ENCODE measurements at regions not wholly inside any gene's neighbourhood (a gene's known extent, or its start where the extent isn't known, plus 50 kb on each side); places are given as distances from the start of the nearest gene placed in this dataset.

- no peak for TF ChIP-seq CTCF (IDR thresholded peaks at IDR 0.05)
- no peak for TF ChIP-seq POLR2A (IDR thresholded peaks at IDR 0.05)
Observed at GRCh38 chr12:74752215-74752614, 214.6 kb downstream of the ATXN7L3B start.

Data from testis (tissue), 2 donors.